Ectodermal cell (in vitro differentiated cells): ENCODE measurements at regions not wholly inside any gene's neighbourhood (a gene's known extent, or its start where the extent isn't known, plus 50 kb on each side); places are given as distances from the start of the nearest gene placed in this dataset.
"Not testable (repeated sequence)": the region's sequence is repeated elsewhere in the genome, so short reads cannot be mapped to it uniquely, and the experiment has no call there.

Experiments
- H3K27ac ChIP-seq: 2 replicates; pipeline ENCODE4 v1.7.0; 2013; ENCODE audit warnings: mild to moderate bottlenecking, low read depth, low read length; ENCODE audit not compliant: insufficient read depth, poor library complexity, severe bottlenecking
- H3K27me3 ChIP-seq: 2 replicates; pipeline ENCODE4 v1.7.0; 2013; ENCODE audit warnings: mild to moderate bottlenecking, low read length; ENCODE audit not compliant: insufficient read depth, control insufficient read depth, poor library complexity, severe bottlenecking
- H3K36me3 ChIP-seq: one replicate; pipeline ENCODE4 v1.7.0; 2013; ENCODE audit warnings: low read length; ENCODE audit not compliant: control insufficient read depth, insufficient read depth
- H3K4me1 ChIP-seq: one replicate; pipeline ENCODE4 v1.7.0; 2013; ENCODE audit warnings: low read length; ENCODE audit not compliant: control insufficient read depth, insufficient read depth
- H3K4me3 ChIP-seq: 2 replicates; pipeline ENCODE4 v1.7.0; 2013; ENCODE audit warnings: low read depth, low read length, control low read depth; ENCODE audit not compliant: insufficient read depth
- H3K9me3 ChIP-seq: 2 replicates; pipeline ENCODE4 v1.7.0; 2013; ENCODE audit warnings: mild to moderate bottlenecking, low read length, moderate library complexity; ENCODE audit not compliant: control insufficient read depth
- WGBS, 2 experiments: methylation state at CpG; one replicate each; pipeline ENCODE4 v1.1.7; 2013; ENCODE audit warnings: missing lambda C conversion rate in 2 of 2; 5-methylcytosine and 5-hydroxymethylcytosine counted together

GRCh38 chr13:56424246-56424645, 716.5 kb upstream of the PRR20A start:
- Histone ChIP-seq H3K36me3 (no peaks in the 10 kb centered on the region), H3K27me3 (no peaks in the 10 kb centered on the region), H3K4me3 (no peak overlapping the region), H3K4me1 (no peaks in the 10 kb centered on the region), H3K27ac (no peak overlapping the region), H3K9me3 (no peaks in the 10 kb centered on the region)
- 93 to 95% methylated on average over 3 of the region's 3 CpGs for WGBS, 2 experiments

GRCh38 chr13:56457535-56458190, 683.1 kb upstream of the PRR20A start:
- Histone ChIP-seq H3K4me1 (no peaks in the 10 kb centered on the region), H3K36me3 (no peaks in the 10 kb centered on the region), H3K27me3 (no peaks in the 10 kb centered on the region), H3K4me3 (no peak overlapping the region), H3K9me3 (no peaks in the 10 kb centered on the region), H3K27ac (no peak overlapping the region)
- 93% methylated on average over 4 to 5 of the region's 7 CpGs for WGBS, 2 experiments

- Histone ChIP-seq H3K36me3 (no peaks in the 10 kb centered on the region), H3K4me3 (no peak overlapping the region), H3K27me3 (no peaks in the 10 kb centered on the region), H3K27ac (no peak overlapping the region), H3K4me1 (no peaks in the 10 kb centered on the region), H3K9me3 (no peaks in the 10 kb centered on the region)
- no CpG with 5 or more reads among the region's 1 CpG for WGBS, 2 experiments
Measured at GRCh38 chr13:56459286-56459685, 681.4 kb upstream of the PRR20A start.

GRCh38 chr13:56501750-56502149, 639.0 kb upstream of the PRR20A start:
- Histone ChIP-seq H3K4me3 (no peak overlapping the region), H3K27ac (no peak overlapping the region), H3K9me3 (no peaks in the 10 kb centered on the region), H3K27me3 (no peaks in the 10 kb centered on the region), H3K36me3 (no peaks in the 10 kb centered on the region), H3K4me1 (no peaks in the 10 kb centered on the region)
- 59 to 64% methylated on average over 3 of the region's 3 CpGs for WGBS, 2 experiments

- Histone ChIP-seq H3K27me3 (no peaks in the 10 kb centered on the region), H3K27ac (no peak overlapping the region), H3K9me3 (no peaks in the 10 kb centered on the region), H3K36me3 (no peaks in the 10 kb centered on the region), H3K4me1 (no peaks in the 10 kb centered on the region), H3K4me3 (no peak overlapping the region)
- 90% methylated on average over 2 of the region's 2 CpGs; no CpG with 5 or more reads in 1 of the 2 experiments for WGBS, 2 experiments
Measured at GRCh38 chr13:56510836-56511235, 629.9 kb upstream of the PRR20A start.

- not testable (repeated sequence) for H3K4me3 ChIP-seq, H3K27me3 ChIP-seq, H3K27ac ChIP-seq, H3K4me1 ChIP-seq, H3K36me3 ChIP-seq, H3K9me3 ChIP-seq
- 89 to 97% methylated on average over 2 of the region's 2 CpGs for WGBS, 2 experiments
Measured at GRCh38 chr13:56512336-56512735, 628.4 kb upstream of the PRR20A start.

- Histone ChIP-seq H3K4me3 (no peak overlapping the region), H3K27me3 (no peaks in the 10 kb centered on the region), H3K27ac (no peak overlapping the region), H3K9me3 (no peaks in the 10 kb centered on the region), H3K36me3 (no peaks in the 10 kb centered on the region), H3K4me1 (no peaks in the 10 kb centered on the region)
- 100% methylated on average over 1 of the region's 1 CpG for WGBS, 2 experiments
Measured at GRCh38 chr13:56515441-56515840, 625.3 kb upstream of the PRR20A start.

- Histone ChIP-seq H3K27me3 (no peaks in the 10 kb centered on the region), H3K36me3 (no peaks in the 10 kb centered on the region), H3K4me1 (no peaks in the 10 kb centered on the region), H3K4me3 (no peak overlapping the region), H3K27ac (peak overlapping the region; percentile 28), H3K9me3 (no peaks in the 10 kb centered on the region)
- WGBS, 2 experiments, result 67 to 100% methylated on average over 1 of the region's 1 CpG
Measured at GRCh38 chr13:56528040-56528790, 612.5 kb upstream of the PRR20A start.

GRCh38 chr13:56530096-56530495, 610.6 kb upstream of the PRR20A start:
- 80 to 95% methylated on average over 1 of the region's 1 CpG for WGBS, 2 experiments
- Histone ChIP-seq H3K9me3 (no peaks in the 10 kb centered on the region), H3K27me3 (no peaks in the 10 kb centered on the region), H3K4me1 (no peaks in the 10 kb centered on the region), H3K4me3 (no peak overlapping the region), H3K27ac (no peak overlapping the region), H3K36me3 (no peaks in the 10 kb centered on the region)

GRCh38 chr13:56547921-56548320, 592.8 kb upstream of the PRR20A start:
- 94 to 96% methylated on average over 11 of the region's 11 CpGs for WGBS, 2 experiments
- not testable (repeated sequence) for H3K27me3 ChIP-seq, H3K27ac ChIP-seq, H3K9me3 ChIP-seq, H3K4me1 ChIP-seq, H3K36me3 ChIP-seq, H3K4me3 ChIP-seq
